ENCODE measurements at regions not wholly inside any gene's neighbourhood (a gene's known extent, or its start where the extent isn't known, plus 50 kb on each side); places are given as distances from the start of the nearest gene placed in this dataset.
"Not testable (repeated sequence)": the region's sequence is repeated elsewhere in the genome, so short reads cannot be mapped to it uniquely, and the experiment has no call there.

GRCh38 chr10:42992957-42993390 lies 83.9 kb upstream of the RET start:
- H3K9me3 Mint-ChIP-seq (ENCODE audit: unreplicated experiment): no peaks in the 10 kb centered on the region
- no peak for TF ChIP-seq CTCF (IDR thresholded peaks at IDR 0.05)
- no peaks in the 10 kb centered on the region for H3K4me1 Mint-ChIP-seq (ENCODE audit: unreplicated experiment)
- no peak for DNase-seq (ENCODE audit: extremely low spot score, unreplicated experiment)
- no peaks in the 10 kb centered on the region for H3K36me3 Mint-ChIP-seq (ENCODE audit: unreplicated experiment)
- no peak overlapping the region for H3K4me3 Mint-ChIP-seq (ENCODE audit: unreplicated experiment)
- H3K27me3 Mint-ChIP-seq (ENCODE audit: unreplicated experiment): peaks cover 12% of the 10 kb centered on the region
- H3K27ac Mint-ChIP-seq (ENCODE audit: unreplicated experiment): no peak overlapping the region

GRCh38 chr10:42994909-42995308 lies 82.0 kb upstream of the RET start:
- DNase-seq (ENCODE audit: extremely low spot score, unreplicated experiment); H3K4me1 Mint-ChIP-seq (ENCODE audit: unreplicated experiment); H3K9me3 Mint-ChIP-seq (ENCODE audit: unreplicated experiment); H3K4me3 Mint-ChIP-seq (ENCODE audit: unreplicated experiment); H3K36me3 Mint-ChIP-seq (ENCODE audit: unreplicated experiment); H3K27ac Mint-ChIP-seq (ENCODE audit: unreplicated experiment): not testable (repeated sequence)
- peaks cover 12% of the 10 kb centered on the region for H3K27me3 Mint-ChIP-seq (ENCODE audit: unreplicated experiment)

GRCh38 chr10:42995537-42995936 lies 81.3 kb upstream of the RET start:
- H3K4me3 Mint-ChIP-seq (ENCODE audit: unreplicated experiment): no peak overlapping the region
- no peaks in the 10 kb centered on the region for H3K9me3 Mint-ChIP-seq (ENCODE audit: unreplicated experiment)
- DNase-seq (ENCODE audit: extremely low spot score, unreplicated experiment): no peak
- no peaks in the 10 kb centered on the region for H3K36me3 Mint-ChIP-seq (ENCODE audit: unreplicated experiment)
- peaks cover 12% of the 10 kb centered on the region for H3K27me3 Mint-ChIP-seq (ENCODE audit: unreplicated experiment)
- H3K4me1 Mint-ChIP-seq (ENCODE audit: unreplicated experiment): no peaks in the 10 kb centered on the region
- no peak overlapping the region for H3K27ac Mint-ChIP-seq (ENCODE audit: unreplicated experiment)
- TF ChIP-seq CTCF (IDR thresholded peaks at IDR 0.05): no peak

- no peak overlapping the region for H3K4me3 Mint-ChIP-seq (ENCODE audit: unreplicated experiment)
- DNase-seq (ENCODE audit: extremely low spot score, unreplicated experiment): no peak
- no peaks in the 10 kb centered on the region for H3K4me1 Mint-ChIP-seq (ENCODE audit: unreplicated experiment)
- peaks cover 12% of the 10 kb centered on the region for H3K27me3 Mint-ChIP-seq (ENCODE audit: unreplicated experiment)
- H3K9me3 Mint-ChIP-seq (ENCODE audit: unreplicated experiment): no peaks in the 10 kb centered on the region
- TF ChIP-seq CTCF (IDR thresholded peaks at IDR 0.05): no peak
- H3K36me3 Mint-ChIP-seq (ENCODE audit: unreplicated experiment): no peaks in the 10 kb centered on the region
- no peak overlapping the region for H3K27ac Mint-ChIP-seq (ENCODE audit: unreplicated experiment)
These were observed 80.3 kb upstream of the RET start for GRCh38 chr10:42996588-42996987.

GRCh38 chr10:42997151-42997848 lies 79.6 kb upstream of the RET start:
- Mint-ChIP-seq H3K27ac (ENCODE audit: unreplicated experiment) (no peak overlapping the region), H3K36me3 (ENCODE audit: unreplicated experiment) (no peaks in the 10 kb centered on the region), H3K27me3 (ENCODE audit: unreplicated experiment) (peaks cover 12% of the 10 kb centered on the region), H3K4me1 (ENCODE audit: unreplicated experiment) (no peaks in the 10 kb centered on the region), H3K4me3 (ENCODE audit: unreplicated experiment) (no peak overlapping the region), H3K9me3 (ENCODE audit: unreplicated experiment) (no peaks in the 10 kb centered on the region)
- no peak for DNase-seq (ENCODE audit: extremely low spot score, unreplicated experiment)
- no peak for TF ChIP-seq CTCF (IDR thresholded peaks at IDR 0.05)

- Mint-ChIP-seq H3K4me3 (ENCODE audit: unreplicated experiment) (no peak overlapping the region), H3K4me1 (ENCODE audit: unreplicated experiment) (no peaks in the 10 kb centered on the region), H3K9me3 (ENCODE audit: unreplicated experiment) (no peaks in the 10 kb centered on the region), H3K27ac (ENCODE audit: unreplicated experiment) (no peak overlapping the region), H3K27me3 (ENCODE audit: unreplicated experiment) (peaks cover 12% of the 10 kb centered on the region), H3K36me3 (ENCODE audit: unreplicated experiment) (no peaks in the 10 kb centered on the region)
- no peak for TF ChIP-seq CTCF (IDR thresholded peaks at IDR 0.05)
- DNase-seq (ENCODE audit: extremely low spot score, unreplicated experiment): no peak
These were observed 79.1 kb upstream of the RET start for GRCh38 chr10:42997849-42998165.
